Loucy (cell line): ENCODE measurements at regions not wholly inside any gene's neighbourhood (a gene's known extent, or its start where the extent isn't known, plus 50 kb on each side); places are given as distances from the start of the nearest gene placed in this dataset.

Source experiments
- EZH2phosphoT487 ChIP-seq: fragments of 200-600 bp; IDR thresholded peaks from 2 replicates; pipeline ENCODE4 v1.6.1; 2018; ENCODE audit warnings: antibody characterized with exemption, mild to moderate bottlenecking, moderate library complexity, borderline replicate concordance
- TF ChIP-seq, protein P1 (sequence below): fragments of 200-600 bp; sonication (generic); conservative IDR thresholded peaks from 2 replicates; pipeline ENCODE4 v1.5.1; 2014; ENCODE audit warnings: mild to moderate bottlenecking, antibody characterized with exemption, low read length

DNA sequence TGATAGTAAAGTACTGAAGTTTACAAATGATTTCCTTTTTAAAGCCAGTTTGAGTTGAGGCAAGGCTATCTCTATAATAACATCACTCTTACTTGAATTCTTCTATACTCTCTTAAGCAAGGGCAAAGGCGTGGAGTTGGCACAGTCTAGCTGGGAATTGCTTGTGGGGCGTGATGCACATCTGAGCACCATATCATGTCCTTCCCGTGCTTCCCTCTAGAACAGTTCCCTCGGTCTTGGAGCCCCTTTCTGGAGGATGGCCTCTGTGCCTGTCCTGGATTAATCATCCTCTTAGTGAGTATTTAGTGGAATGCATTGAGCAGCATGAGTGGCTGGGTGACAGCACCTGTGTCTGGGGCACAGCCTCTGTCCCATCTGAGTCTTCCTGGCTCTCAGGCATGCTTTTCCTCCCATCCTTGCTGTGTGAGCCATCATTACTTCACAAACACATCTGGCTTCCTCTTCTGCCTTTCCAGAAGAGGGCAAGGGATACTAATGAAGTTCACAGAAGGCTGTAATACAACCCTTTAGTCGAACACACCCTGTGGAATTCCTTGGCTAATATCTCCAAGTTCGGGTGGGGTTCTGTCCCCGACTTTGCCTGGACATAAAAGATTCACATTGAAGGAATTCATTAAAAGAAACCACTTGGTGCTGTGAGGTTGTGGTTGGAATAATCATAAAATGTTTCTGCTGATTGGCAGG lies 188.2 kb downstream of the FNDC1 start:
- TF ChIP-seq, protein P1, sequence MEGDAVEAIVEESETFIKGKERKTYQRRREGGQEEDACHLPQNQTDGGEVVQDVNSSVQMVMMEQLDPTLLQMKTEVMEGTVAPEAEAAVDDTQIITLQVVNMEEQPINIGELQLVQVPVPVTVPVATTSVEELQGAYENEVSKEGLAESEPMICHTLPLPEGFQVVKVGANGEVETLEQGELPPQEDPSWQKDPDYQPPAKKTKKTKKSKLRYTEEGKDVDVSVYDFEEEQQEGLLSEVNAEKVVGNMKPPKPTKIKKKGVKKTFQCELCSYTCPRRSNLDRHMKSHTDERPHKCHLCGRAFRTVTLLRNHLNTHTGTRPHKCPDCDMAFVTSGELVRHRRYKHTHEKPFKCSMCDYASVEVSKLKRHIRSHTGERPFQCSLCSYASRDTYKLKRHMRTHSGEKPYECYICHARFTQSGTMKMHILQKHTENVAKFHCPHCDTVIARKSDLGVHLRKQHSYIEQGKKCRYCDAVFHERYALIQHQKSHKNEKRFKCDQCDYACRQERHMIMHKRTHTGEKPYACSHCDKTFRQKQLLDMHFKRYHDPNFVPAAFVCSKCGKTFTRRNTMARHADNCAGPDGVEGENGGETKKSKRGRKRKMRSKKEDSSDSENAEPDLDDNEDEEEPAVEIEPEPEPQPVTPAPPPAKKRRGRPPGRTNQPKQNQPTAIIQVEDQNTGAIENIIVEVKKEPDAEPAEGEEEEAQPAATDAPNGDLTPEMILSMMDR, result no peak
- no peak for TF ChIP-seq EZH2phosphoT487
